C4-2B (cell line): ENCODE measurements at regions not wholly inside any gene's neighbourhood (a gene's known extent, or its start where the extent isn't known, plus 50 kb on each side); places are given as distances from the start of the nearest gene placed in this dataset.

Experiments used
- ZFX ChIP-seq: fragments of 450-650 bp; IDR thresholded peaks from 2 replicates; pipeline ENCODE4 v1.6.1; 2017
- TF ChIP-seq, protein P1 (sequence below): fragments of 450-650 bp; conservative IDR thresholded peaks from 2 replicates; pipeline ENCODE4 v1.5.1; 2017; ENCODE audit warnings: mild to moderate bottlenecking

DNA sequence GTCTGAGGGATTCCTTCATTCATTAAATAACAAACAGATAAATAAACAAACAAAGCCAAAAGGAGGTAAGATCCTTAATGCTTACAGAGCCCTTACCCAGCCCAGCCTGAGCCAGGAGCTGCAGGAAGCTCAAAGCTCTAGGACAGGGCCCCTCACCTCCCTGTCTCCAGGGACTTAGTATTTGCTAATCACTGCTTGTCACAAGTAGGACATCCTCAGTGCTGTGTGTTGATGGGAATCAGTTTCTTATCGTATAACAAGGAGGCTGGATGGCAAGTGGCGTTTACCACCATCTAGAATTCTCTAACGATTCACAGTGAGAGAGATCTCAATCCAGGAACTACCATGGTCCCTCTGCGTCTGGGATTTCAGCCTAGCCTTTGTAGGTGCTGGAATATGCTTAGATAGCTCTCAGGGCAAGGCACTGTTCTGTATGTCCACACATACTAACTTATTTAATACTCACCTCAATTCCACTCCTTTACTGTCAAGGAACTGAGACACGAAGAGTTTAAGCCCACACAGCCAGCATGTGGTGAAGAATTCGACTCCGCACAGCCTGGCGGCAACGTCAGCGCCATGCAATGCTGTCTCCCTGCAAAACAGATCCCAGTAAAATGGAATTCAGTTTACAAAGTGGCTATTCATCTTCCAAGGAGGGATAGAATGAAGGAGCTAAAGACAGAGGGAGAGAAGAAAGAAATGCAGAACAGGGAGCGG, 164.8 kb downstream of the MYCN start:
- TF ChIP-seq, protein P1, sequence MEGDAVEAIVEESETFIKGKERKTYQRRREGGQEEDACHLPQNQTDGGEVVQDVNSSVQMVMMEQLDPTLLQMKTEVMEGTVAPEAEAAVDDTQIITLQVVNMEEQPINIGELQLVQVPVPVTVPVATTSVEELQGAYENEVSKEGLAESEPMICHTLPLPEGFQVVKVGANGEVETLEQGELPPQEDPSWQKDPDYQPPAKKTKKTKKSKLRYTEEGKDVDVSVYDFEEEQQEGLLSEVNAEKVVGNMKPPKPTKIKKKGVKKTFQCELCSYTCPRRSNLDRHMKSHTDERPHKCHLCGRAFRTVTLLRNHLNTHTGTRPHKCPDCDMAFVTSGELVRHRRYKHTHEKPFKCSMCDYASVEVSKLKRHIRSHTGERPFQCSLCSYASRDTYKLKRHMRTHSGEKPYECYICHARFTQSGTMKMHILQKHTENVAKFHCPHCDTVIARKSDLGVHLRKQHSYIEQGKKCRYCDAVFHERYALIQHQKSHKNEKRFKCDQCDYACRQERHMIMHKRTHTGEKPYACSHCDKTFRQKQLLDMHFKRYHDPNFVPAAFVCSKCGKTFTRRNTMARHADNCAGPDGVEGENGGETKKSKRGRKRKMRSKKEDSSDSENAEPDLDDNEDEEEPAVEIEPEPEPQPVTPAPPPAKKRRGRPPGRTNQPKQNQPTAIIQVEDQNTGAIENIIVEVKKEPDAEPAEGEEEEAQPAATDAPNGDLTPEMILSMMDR, result no peak
- no peak for TF ChIP-seq ZFX
